HEK293T (cell line): ENCODE measurements at regions not wholly inside any gene's neighbourhood (a gene's known extent, or its start where the extent isn't known, plus 50 kb on each side); places are given as distances from the start of the nearest gene placed in this dataset.

Experiments used
- BHLHE40 ChIP-seq: fragments of 450-650 bp; IDR thresholded peaks from 2 replicates; pipeline ENCODE4 v1.6.1; 2016; ENCODE audit warnings: mild to moderate bottlenecking, moderate library complexity, borderline replicate concordance
- FOXA1 ChIP-seq: fragments of 450-650 bp; IDR thresholded peaks from 2 replicates; pipeline ENCODE4 v1.6.1; 2016; ENCODE audit warnings: mild to moderate bottlenecking
- FOXK2 ChIP-seq: fragments of 450-650 bp; IDR thresholded peaks from 2 replicates; pipeline ENCODE4 v1.6.1; 2016; ENCODE audit warnings: mild to moderate bottlenecking
- FOXM1 ChIP-seq: fragments of 450-650 bp; IDR thresholded peaks from 2 replicates; pipeline ENCODE4 v1.6.1; 2017; ENCODE audit warnings: mild to moderate bottlenecking, borderline replicate concordance
- HDGF ChIP-seq: fragments of 450-650 bp; IDR thresholded peaks from 2 replicates; pipeline ENCODE4 v1.6.1; 2017; ENCODE audit warnings: antibody characterized with exemption, borderline replicate concordance
- L3MBTL2 ChIP-seq: fragments of 450-650 bp; conservative IDR thresholded peaks from 2 replicates; pipeline ENCODE4 v1.6.1; 2016; ENCODE audit warnings: mild to moderate bottlenecking
- LEF1 ChIP-seq: fragments of 450-650 bp; IDR thresholded peaks from 2 replicates; pipeline ENCODE4 v1.6.1; 2017; ENCODE audit warnings: mild to moderate bottlenecking, borderline replicate concordance
- NFRKB ChIP-seq: fragments of 450-650 bp; IDR thresholded peaks from 2 replicates; pipeline ENCODE4 v1.6.1; 2016; ENCODE audit warnings: mild to moderate bottlenecking, moderate library complexity
- SP1 ChIP-seq: fragments of 450-650 bp; IDR thresholded peaks from 2 replicates; pipeline ENCODE4 v1.6.1; 2017
- SUZ12 ChIP-seq: fragments of 450-650 bp; IDR thresholded peaks from 2 replicates; pipeline ENCODE4 v1.6.1; 2016; ENCODE audit warnings: mild to moderate bottlenecking
- TARDBP ChIP-seq: fragments of 450-650 bp; IDR thresholded peaks from 2 replicates; pipeline ENCODE4 v1.6.1; 2016
- TF ChIP-seq, protein P1 (sequence below): fragments of 450-650 bp; IDR thresholded peaks from 2 replicates; pipeline ENCODE4 v1.6.1; 2016

DNA sequence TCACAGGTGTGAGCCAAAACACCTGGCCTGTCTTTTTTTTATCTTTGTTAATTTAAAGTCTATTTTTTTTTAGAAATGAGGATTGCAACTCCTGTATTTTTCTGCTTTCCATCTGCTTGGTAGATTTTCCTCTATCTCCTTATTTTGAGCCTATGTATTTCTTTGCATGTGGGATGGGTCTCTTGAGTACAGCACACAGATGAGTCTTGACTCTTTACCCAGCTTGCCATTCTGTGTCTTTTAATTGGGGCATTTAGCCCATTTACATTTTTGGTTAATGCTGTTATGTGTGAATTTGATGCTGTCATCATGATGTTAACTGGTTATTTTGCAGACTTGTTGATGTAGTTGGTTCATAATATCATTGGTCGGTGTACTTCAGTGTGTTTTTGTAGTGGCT is 317.4 kb downstream of the IPO8 start:
- TF ChIP-seq FOXA1 (no peak), HDGF (no peak), FOXK2 (no peak), LEF1 (no peak), NFRKB (no peak), FOXM1 (no peak), L3MBTL2 (no peak), SUZ12 (no peak), TARDBP (no peak), BHLHE40 (no peak), SP1 (no peak)
- TF ChIP-seq, protein P1, sequence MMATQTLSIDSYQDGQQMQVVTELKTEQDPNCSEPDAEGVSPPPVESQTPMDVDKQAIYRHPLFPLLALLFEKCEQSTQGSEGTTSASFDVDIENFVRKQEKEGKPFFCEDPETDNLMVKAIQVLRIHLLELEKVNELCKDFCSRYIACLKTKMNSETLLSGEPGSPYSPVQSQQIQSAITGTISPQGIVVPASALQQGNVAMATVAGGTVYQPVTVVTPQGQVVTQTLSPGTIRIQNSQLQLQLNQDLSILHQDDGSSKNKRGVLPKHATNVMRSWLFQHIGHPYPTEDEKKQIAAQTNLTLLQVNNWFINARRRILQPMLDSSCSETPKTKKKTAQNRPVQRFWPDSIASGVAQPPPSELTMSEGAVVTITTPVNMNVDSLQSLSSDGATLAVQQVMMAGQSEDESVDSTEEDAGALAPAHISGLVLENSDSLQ, result no peak
